ENCODE measurements at regions not wholly inside any gene's neighbourhood (a gene's known extent, or its start where the extent isn't known, plus 50 kb on each side); places are given as distances from the start of the nearest gene placed in this dataset.

DNA sequence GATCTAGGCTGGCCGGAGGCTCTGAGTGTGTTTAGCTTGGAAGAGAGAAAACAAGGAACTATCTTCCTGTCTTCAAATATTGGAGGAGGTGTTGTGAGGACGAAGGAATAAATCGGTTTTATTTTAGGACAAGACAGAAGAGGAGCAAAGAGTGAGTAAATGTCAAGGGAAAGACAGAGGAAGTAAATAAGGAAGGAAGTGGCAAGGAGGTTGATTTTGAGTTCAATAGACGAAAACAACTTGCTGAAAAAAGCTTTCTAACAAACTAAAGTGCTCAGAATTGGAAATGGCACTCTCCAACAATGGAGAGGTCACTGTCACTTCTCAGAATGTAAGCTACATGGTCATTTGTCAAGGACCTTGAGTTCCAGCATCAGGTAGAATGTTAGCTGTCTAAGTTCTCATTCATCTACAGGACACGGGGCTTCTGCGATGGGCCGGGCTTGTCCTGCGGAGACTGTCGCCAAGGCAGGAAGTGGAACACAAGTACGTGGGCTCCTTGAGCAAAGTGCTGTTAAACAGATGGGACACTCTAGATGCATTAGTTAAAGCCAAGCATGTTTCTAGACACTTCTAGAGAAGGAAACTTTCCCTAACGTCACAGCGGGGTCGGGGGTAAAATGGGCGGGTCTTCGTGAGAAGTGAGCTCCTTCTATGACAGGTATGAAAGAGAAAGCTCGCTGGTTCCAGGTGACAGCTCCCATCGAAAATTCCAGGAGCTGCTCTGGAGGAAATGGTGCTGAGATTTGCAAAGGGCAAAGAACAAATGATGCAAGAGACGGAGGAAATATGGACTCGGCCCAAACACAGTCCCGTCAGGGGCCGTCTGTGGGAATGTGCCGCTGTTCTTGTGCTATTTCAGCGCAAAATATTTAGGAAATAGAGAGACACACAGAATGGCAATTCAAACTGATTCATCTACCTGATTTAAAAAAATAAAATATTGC is 103.9 kb upstream of the UBL3 start:
- Histone ChIP-seq H3K36me3 (replicated peaks) (no peaks in the 10 kb centered on the region), H3K27ac (no peak overlapping the region), H3K27me3 (replicated peaks) (peaks cover 14% of the 10 kb centered on the region), H3K4me3 (ENCODE audit: low read depth, low read length) (no peak overlapping the region)
- in situ Hi-C loops (cut with HindIII; ENCODE audit: low pct_ligation_motif_present, low sequenced_read_pairs): no loop called here
- no peak for DNase-seq
- TF ChIP-seq, protein P1, sequence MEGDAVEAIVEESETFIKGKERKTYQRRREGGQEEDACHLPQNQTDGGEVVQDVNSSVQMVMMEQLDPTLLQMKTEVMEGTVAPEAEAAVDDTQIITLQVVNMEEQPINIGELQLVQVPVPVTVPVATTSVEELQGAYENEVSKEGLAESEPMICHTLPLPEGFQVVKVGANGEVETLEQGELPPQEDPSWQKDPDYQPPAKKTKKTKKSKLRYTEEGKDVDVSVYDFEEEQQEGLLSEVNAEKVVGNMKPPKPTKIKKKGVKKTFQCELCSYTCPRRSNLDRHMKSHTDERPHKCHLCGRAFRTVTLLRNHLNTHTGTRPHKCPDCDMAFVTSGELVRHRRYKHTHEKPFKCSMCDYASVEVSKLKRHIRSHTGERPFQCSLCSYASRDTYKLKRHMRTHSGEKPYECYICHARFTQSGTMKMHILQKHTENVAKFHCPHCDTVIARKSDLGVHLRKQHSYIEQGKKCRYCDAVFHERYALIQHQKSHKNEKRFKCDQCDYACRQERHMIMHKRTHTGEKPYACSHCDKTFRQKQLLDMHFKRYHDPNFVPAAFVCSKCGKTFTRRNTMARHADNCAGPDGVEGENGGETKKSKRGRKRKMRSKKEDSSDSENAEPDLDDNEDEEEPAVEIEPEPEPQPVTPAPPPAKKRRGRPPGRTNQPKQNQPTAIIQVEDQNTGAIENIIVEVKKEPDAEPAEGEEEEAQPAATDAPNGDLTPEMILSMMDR (IDR thresholded peaks at IDR 0.05; ENCODE audit: low read depth, low read length, missing control alignments): no peak

DNA sequence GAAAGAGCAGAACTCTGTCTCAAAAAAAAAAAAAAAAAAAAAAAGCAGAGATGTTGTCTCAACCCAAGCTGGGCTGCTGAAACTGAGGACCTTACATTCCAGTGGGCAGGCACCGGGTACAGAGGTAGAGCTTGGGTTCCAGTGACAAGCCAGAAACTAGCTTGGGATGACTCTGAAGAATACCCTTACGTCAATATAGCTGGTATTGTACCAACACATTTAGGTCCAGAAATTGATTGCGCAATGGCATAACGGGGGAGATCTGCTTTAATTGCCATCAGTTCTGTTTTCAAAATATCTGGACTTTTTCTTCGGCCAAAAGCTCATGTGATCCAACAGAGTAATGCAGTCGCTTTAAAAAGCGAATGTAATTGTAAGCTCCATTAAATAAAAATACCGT is 103.1 kb upstream of the UBL3 start:
- H3K27me3 ChIP-seq (replicated peaks): peaks cover 16% of the 10 kb centered on the region
- no peak overlapping the region for H3K27ac ChIP-seq
- in situ Hi-C loops (cut with HindIII; ENCODE audit: low pct_ligation_motif_present, low sequenced_read_pairs): no loop called here
- no peak for DNase-seq
- H3K4me3 ChIP-seq (ENCODE audit: low read depth, low read length): no peak overlapping the region
- H3K36me3 ChIP-seq (replicated peaks): no peaks in the 10 kb centered on the region
- TF ChIP-seq, protein P1 (IDR thresholded peaks at IDR 0.05; ENCODE audit: low read depth, low read length, missing control alignments): no peak

DNA sequence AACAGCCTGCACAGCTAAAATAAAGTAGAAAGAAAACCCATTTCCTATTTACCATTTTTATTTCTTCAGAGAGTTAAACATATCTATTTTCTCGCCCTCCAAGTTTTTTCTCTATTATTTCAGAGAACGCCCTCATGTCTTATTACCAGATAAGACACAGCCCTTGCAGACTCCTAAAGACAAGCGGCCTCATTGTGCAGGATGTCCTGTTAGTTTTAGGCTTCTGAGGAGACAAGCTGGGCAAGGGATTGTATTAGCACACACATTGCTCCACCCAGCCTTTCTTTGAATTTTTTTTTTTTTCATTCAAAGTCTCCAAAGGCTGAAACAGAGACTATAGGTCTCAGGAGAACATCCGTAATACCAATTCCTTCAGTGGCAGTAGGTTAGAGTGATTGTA is 101.8 kb upstream of the UBL3 start:
- no peak overlapping the region for H3K4me3 ChIP-seq (ENCODE audit: low read depth, low read length)
- TF ChIP-seq, protein P1 (IDR thresholded peaks at IDR 0.05; ENCODE audit: low read depth, low read length, missing control alignments): no peak
- no peak for DNase-seq
- no peak overlapping the region for H3K27ac ChIP-seq
- H3K27me3 ChIP-seq (replicated peaks): peaks cover 6% of the 10 kb centered on the region
- no peaks in the 10 kb centered on the region for H3K36me3 ChIP-seq (replicated peaks)
- in situ Hi-C loops (cut with HindIII; ENCODE audit: low pct_ligation_motif_present, low sequenced_read_pairs): no loop called here

DNA sequence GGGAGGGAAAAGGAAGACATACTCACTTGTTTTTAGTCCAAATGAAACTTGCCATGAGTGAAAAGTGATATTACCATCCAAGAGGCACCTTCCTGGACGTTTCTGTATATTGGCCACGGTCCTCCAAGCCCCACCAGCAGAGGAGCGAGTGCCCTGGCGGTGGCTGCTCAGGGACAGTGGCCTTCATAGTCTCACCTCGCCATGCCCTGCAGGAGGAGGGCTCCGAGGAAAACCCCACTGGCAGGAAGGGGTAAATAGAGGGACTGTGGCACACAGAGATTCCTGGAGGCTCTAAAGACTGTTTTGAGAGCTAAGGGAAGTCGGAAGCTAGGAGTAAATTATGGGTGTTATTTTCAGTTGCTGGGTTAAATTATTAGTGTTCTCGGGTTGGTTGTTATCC is 98.4 kb upstream of the UBL3 start:
- H3K36me3 ChIP-seq (replicated peaks): no peaks in the 10 kb centered on the region
- H3K27me3 ChIP-seq (replicated peaks): peaks cover 2% of the 10 kb centered on the region
- H3K4me3 ChIP-seq (ENCODE audit: low read depth, low read length): no peak overlapping the region
- DNase-seq: no peak
- TF ChIP-seq, protein P1 (IDR thresholded peaks at IDR 0.05; ENCODE audit: low read depth, low read length, missing control alignments): no peak
- H3K27ac ChIP-seq: no peak overlapping the region
- in situ Hi-C loops (cut with HindIII; ENCODE audit: low pct_ligation_motif_present, low sequenced_read_pairs): no loop called here

DNA sequence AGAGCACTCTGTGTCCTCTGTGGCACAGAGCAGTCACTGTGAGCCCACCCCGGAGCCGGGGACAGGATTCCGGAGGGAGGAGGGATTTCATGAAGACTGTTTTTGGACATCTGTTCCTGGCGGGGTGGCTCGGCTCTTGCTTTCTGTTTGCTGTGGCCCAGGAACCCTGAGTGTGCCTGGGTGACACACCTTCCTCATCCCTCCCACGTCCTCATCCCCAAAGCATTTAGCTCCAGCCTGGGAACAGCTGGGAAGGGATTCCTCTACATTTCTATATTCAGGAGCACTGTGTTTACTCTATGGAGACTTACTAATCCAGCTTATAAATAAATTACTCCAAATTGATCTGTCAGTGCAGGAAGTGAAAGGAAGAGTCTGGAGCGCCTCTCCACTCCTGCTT is 97.8 kb upstream of the UBL3 start:
- Histone ChIP-seq H3K27me3 (replicated peaks) (peaks cover 2% of the 10 kb centered on the region), H3K27ac (no peak overlapping the region), H3K4me3 (ENCODE audit: low read depth, low read length) (no peak overlapping the region), H3K36me3 (replicated peaks) (no peaks in the 10 kb centered on the region)
- no peak for DNase-seq
- in situ Hi-C loops (cut with HindIII; ENCODE audit: low pct_ligation_motif_present, low sequenced_read_pairs): no loop called here
- TF ChIP-seq, protein P1 (IDR thresholded peaks at IDR 0.05; ENCODE audit: low read depth, low read length, missing control alignments): no peak
